ENCODE measurements at regions not wholly inside any gene's neighbourhood (a gene's known extent, or its start where the extent isn't known, plus 50 kb on each side); places are given as distances from the start of the nearest gene placed in this dataset.

DNA sequence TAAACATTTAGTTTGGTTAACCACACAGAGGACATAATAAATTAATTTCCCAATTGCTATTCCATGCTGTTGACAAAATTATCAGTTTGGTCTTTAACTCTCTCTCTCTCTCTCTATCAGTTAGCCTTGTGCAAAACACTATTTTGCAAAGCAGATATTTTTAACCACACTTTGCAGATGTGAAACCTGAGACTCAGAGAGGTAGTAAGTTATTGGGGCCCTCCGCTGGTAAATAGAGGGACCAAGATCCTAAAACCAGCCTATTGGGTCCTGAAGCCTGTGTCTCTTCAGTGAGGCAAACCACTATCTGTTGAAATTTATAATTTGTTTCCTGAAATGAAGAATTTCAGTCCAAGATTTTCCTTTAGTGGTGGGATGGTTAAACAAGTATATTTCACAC, 231.0 kb downstream of the SOD2 start:
- TF ChIP-seq POLR2AphosphoS5 (IDR thresholded peaks at IDR 0.05; ENCODE audit: low read depth, low read length) (no peak), TAF1 (IDR thresholded peaks at IDR 0.05; ENCODE audit: borderline replicate concordance, insufficient read depth, low read length) (no peak)
